Osteoblast (primary cell): ENCODE measurements at regions not wholly inside any gene's neighbourhood (a gene's known extent, or its start where the extent isn't known, plus 50 kb on each side); places are given as distances from the start of the nearest gene placed in this dataset.
A peak's percentile ranks its signal among the peaks of the same experiment; 100 is the strongest.
"Not testable (repeated sequence)": the region's sequence is repeated elsewhere in the genome, so short reads cannot be mapped to it uniquely, and the experiment has no call there.

Source experiments
- DNase-seq: peaks from one replicate; pipeline ENCODE4 v3.0.0; 2011; ENCODE audit warnings: low spot score, mixed read lengths; ENCODE audit not compliant: insufficient read length; ENCODE audit errors: missing footprints
- H2AFZ ChIP-seq: 2 replicates; pipeline ENCODE4 v1.6.0; 2011; ENCODE audit warnings: mild to moderate bottlenecking, low read length
- H3K27ac ChIP-seq: 2 replicates; pipeline ENCODE4 v1.5.1; 2011; ENCODE audit warnings: mild to moderate bottlenecking, low read depth, low read length, moderate library complexity
- H3K27me3 ChIP-seq: 2 replicates; pipeline ENCODE4 v1.6.0; 2012; ENCODE audit warnings: mild to moderate bottlenecking, control low read depth, inconsistent platforms, low read length, moderate library complexity; ENCODE audit not compliant: insufficient read depth
- H3K36me3 ChIP-seq: 2 replicates; pipeline ENCODE4 v1.5.1; 2011; ENCODE audit warnings: mild to moderate bottlenecking, low read length, control low read depth, moderate library complexity; ENCODE audit not compliant: insufficient read depth
- H3K4me1 ChIP-seq: 2 replicates; pipeline ENCODE4 v1.5.1; 2011; ENCODE audit warnings: mild to moderate bottlenecking, low read length, control low read depth, moderate library complexity; ENCODE audit not compliant: insufficient read depth
- H3K4me2 ChIP-seq: 2 replicates; pipeline ENCODE4 v1.6.0; 2011; ENCODE audit warnings: mild to moderate bottlenecking, low read length; ENCODE audit not compliant: insufficient read depth
- H3K4me3 ChIP-seq: fragments of 200-600 bp; sonication (generic); 3 replicates; pipeline ENCODE4 v1.5.1; 2012; ENCODE audit warnings: mild to moderate bottlenecking, low read length, inconsistent platforms; ENCODE audit not compliant: insufficient read depth
- H3K79me2 ChIP-seq: 2 replicates; pipeline ENCODE4 v1.6.0; 2012; ENCODE audit warnings: mild to moderate bottlenecking, low read length, control low read depth, inconsistent platforms; ENCODE audit not compliant: insufficient read depth
- H3K9me3 ChIP-seq: 2 replicates; pipeline ENCODE4 v1.5.1; 2011; ENCODE audit warnings: low read depth, low read length, control low read depth
- H4K20me1 ChIP-seq: 2 replicates; pipeline ENCODE4 v1.6.0; 2012; ENCODE audit warnings: mild to moderate bottlenecking, low read length, control low read depth; ENCODE audit not compliant: insufficient read depth
- CTCF ChIP-seq: IDR thresholded peaks from 2 replicates; pipeline ENCODE4 v1.5.1; 2011; ENCODE audit warnings: mild to moderate bottlenecking, low read depth, low read length, moderate library complexity; ENCODE audit errors: extremely low read depth

- H3K9me3 ChIP-seq: no peaks in the 10 kb centered on the region
- H4K20me1 ChIP-seq: no peaks in the 10 kb centered on the region
- H3K4me2 ChIP-seq: peak overlapping the region; percentile 69
- peaks cover 53% of the 10 kb centered on the region for H3K4me1 ChIP-seq
- H3K4me3 ChIP-seq: peak overlapping the region; percentile 32
- H3K27me3 ChIP-seq: no peaks in the 10 kb centered on the region
- peak; percentile 66 for DNase-seq
- H2AFZ ChIP-seq: no peak overlapping the region
- H3K79me2 ChIP-seq: no peaks in the 10 kb centered on the region
- peak overlapping the region; percentile 58 for H3K27ac ChIP-seq
- TF ChIP-seq CTCF: peak; percentile 36
- no peaks in the 10 kb centered on the region for H3K36me3 ChIP-seq
Observed at GRCh38 chr6:1477432-1478090, 88.2 kb downstream of the FOXF2 start.

GRCh38 chr6:1478163-1478826 lies 88.9 kb downstream of the FOXF2 start:
- DNase-seq, H3K36me3 ChIP-seq, H4K20me1 ChIP-seq, H2AFZ ChIP-seq, H3K4me3 ChIP-seq, H3K79me2 ChIP-seq, H3K27me3 ChIP-seq, H3K9me3 ChIP-seq: not testable (repeated sequence)
- Histone ChIP-seq H3K4me1 (peaks cover 57% of the 10 kb centered on the region), H3K4me2 (peak overlapping the region; percentile 34), H3K27ac (peak overlapping the region; percentile 48)

GRCh38 chr6:1479095-1479494 lies 89.7 kb downstream of the FOXF2 start:
- Histone ChIP-seq H3K4me1 (peaks cover 57% of the 10 kb centered on the region), H3K4me3 (no peak overlapping the region), H3K4me2 (peak overlapping the region; percentile 37), H2AFZ (no peak overlapping the region), H3K27ac (peak overlapping the region; percentile 48), H3K36me3 (no peaks in the 10 kb centered on the region), H3K79me2 (no peaks in the 10 kb centered on the region), H3K27me3 (no peaks in the 10 kb centered on the region), H4K20me1 (no peaks in the 10 kb centered on the region), H3K9me3 (no peaks in the 10 kb centered on the region)
- DNase-seq: no peak
- TF ChIP-seq CTCF: peak; percentile 49

- H3K9me3 ChIP-seq: no peaks in the 10 kb centered on the region
- H3K4me2 ChIP-seq: peak overlapping the region; percentile 37
- no peak for TF ChIP-seq CTCF
- H3K27me3 ChIP-seq: no peaks in the 10 kb centered on the region
- H2AFZ ChIP-seq: no peak overlapping the region
- no peak overlapping the region for H3K4me3 ChIP-seq
- H3K4me1 ChIP-seq: peaks cover 58% of the 10 kb centered on the region
- H3K79me2 ChIP-seq: no peaks in the 10 kb centered on the region
- H3K36me3 ChIP-seq: no peaks in the 10 kb centered on the region
- no peaks in the 10 kb centered on the region for H4K20me1 ChIP-seq
- H3K27ac ChIP-seq: peak overlapping the region; percentile 48
- DNase-seq: no peak
Observed at GRCh38 chr6:1479601-1480221, 90.3 kb downstream of the FOXF2 start.
